GM21360 (cell line): ENCODE measurements at regions not wholly inside any gene's neighbourhood (a gene's known extent, or its start where the extent isn't known, plus 50 kb on each side); places are given as distances from the start of the nearest gene placed in this dataset.

ENCODE experiments used
- ATAC-seq: cut with Tn5 transposase; IDR thresholded peaks from one replicate; pipeline ENCODE4 v1.9.1; 2021; ENCODE audit warnings: mild to moderate bottlenecking, moderate library complexity; ENCODE audit not compliant: unreplicated experiment

- no peak for ATAC-seq
Measured at GRCh38 chr2:45182667-45183295, 173.5 kb upstream of the SIX2 start.

GRCh38 chr2:45180779-45181178 lies 171.5 kb upstream of the SIX2 start:
- ATAC-seq: no peak

- ATAC-seq: no peak
Measured at GRCh38 chr2:45180033-45180746, 170.9 kb upstream of the SIX2 start.

GRCh38 chr2:45178854-45179253 lies 169.6 kb upstream of the SIX2 start:
- ATAC-seq: no peak

GRCh38 chr2:45178359-45178758 lies 169.1 kb upstream of the SIX2 start:
- no peak for ATAC-seq

- no peak for ATAC-seq
Measured at GRCh38 chr2:45177870-45178269, 168.6 kb upstream of the SIX2 start.

- ATAC-seq: no peak
Measured at GRCh38 chr2:45176390-45176789, 167.1 kb upstream of the SIX2 start.

- no peak for ATAC-seq
Measured at GRCh38 chr2:45173513-45173912, 164.3 kb upstream of the SIX2 start.

- ATAC-seq: no peak
Measured at GRCh38 chr2:45172760-45173392, 163.6 kb upstream of the SIX2 start.

GRCh38 chr2:45172142-45172541 lies 162.9 kb upstream of the SIX2 start:
- no peak for ATAC-seq

- ATAC-seq: no peak
Measured at GRCh38 chr2:45171136-45171501, 161.9 kb upstream of the SIX2 start.

- no peak for ATAC-seq
Measured at GRCh38 chr2:45170191-45171135, 161.2 kb upstream of the SIX2 start.

- no peak for ATAC-seq
Measured at GRCh38 chr2:45169339-45170190, 160.3 kb upstream of the SIX2 start.

GRCh38 chr2:45168711-45169338 lies 159.6 kb upstream of the SIX2 start:
- no peak for ATAC-seq

- no peak for ATAC-seq
Measured at GRCh38 chr2:45167920-45168629, 158.8 kb upstream of the SIX2 start.

- ATAC-seq: no peak
Measured at GRCh38 chr2:45166229-45166890, 157.1 kb upstream of the SIX2 start.

GRCh38 chr2:45162711-45163110 lies 153.5 kb upstream of the SIX2 start:
- no peak for ATAC-seq

- ATAC-seq: no peak
Measured at GRCh38 chr2:45156605-45157004, 147.4 kb upstream of the SIX2 start.
